GM20000 (cell line): ENCODE measurements at regions not wholly inside any gene's neighbourhood (a gene's known extent, or its start where the extent isn't known, plus 50 kb on each side); places are given as distances from the start of the nearest gene placed in this dataset.
"Not testable (repeated sequence)": the region's sequence is repeated elsewhere in the genome, so short reads cannot be mapped to it uniquely, and the experiment has no call there.

ENCODE experiments used
- DNase-seq: peaks from one replicate; pipeline ENCODE4 v3.0.0; 2012; ENCODE audit warnings: low spot score
- CTCF ChIP-seq: IDR thresholded peaks from 2 replicates; pipeline ENCODE4 v1.5.1; 2012; ENCODE audit warnings: mild to moderate bottlenecking, control low read depth; ENCODE audit errors: extremely low read depth, missing control alignments

- DNase-seq = no peak
- TF ChIP-seq CTCF = no peak
Measured at GRCh38 chr3:110620118-110620517, 451.5 kb upstream of the NECTIN3 start.

GRCh38 chr3:110623571-110623970, 448.0 kb upstream of the NECTIN3 start:
- no peak for TF ChIP-seq CTCF

GRCh38 chr3:110624576-110624975, 447.0 kb upstream of the NECTIN3 start:
- TF ChIP-seq CTCF = no peak
- no peak for DNase-seq

More at GRCh38 chr3:110623571-110623970, 448.0 kb upstream of the NECTIN3 start:
- DNase-seq = no peak

- TF ChIP-seq CTCF = no peak
- no peak for DNase-seq
Measured at GRCh38 chr3:110625201-110625747, 446.3 kb upstream of the NECTIN3 start.

- DNase-seq = not testable (repeated sequence)
Measured at GRCh38 chr3:110626652-110627111, 444.9 kb upstream of the NECTIN3 start.

- no peak for TF ChIP-seq CTCF
- no peak for DNase-seq
Measured at GRCh38 chr3:110628650-110629301, 442.8 kb upstream of the NECTIN3 start.

- no peak for DNase-seq
- no peak for TF ChIP-seq CTCF
Measured at GRCh38 chr3:110629917-110630316, 441.7 kb upstream of the NECTIN3 start.

- no peak for DNase-seq
- TF ChIP-seq CTCF = no peak
Measured at GRCh38 chr3:110644203-110644602, 427.4 kb upstream of the NECTIN3 start.
